GM20000 (cell line): ENCODE measurements at regions not wholly inside any gene's neighbourhood (a gene's known extent, or its start where the extent isn't known, plus 50 kb on each side); places are given as distances from the start of the nearest gene placed in this dataset.

ENCODE experiments used
- DNase-seq: peaks from one replicate; pipeline ENCODE4 v3.0.0; 2012; ENCODE audit warnings: low spot score
- TF ChIP-seq, protein P1 (sequence below): IDR thresholded peaks from 2 replicates; pipeline ENCODE4 v1.5.1; 2012; ENCODE audit warnings: mild to moderate bottlenecking, control low read depth; ENCODE audit errors: extremely low read depth, missing control alignments

GRCh38 chr12:59046763-59047534 is 126.6 kb upstream of the LRIG3 start:
- TF ChIP-seq, protein P1, sequence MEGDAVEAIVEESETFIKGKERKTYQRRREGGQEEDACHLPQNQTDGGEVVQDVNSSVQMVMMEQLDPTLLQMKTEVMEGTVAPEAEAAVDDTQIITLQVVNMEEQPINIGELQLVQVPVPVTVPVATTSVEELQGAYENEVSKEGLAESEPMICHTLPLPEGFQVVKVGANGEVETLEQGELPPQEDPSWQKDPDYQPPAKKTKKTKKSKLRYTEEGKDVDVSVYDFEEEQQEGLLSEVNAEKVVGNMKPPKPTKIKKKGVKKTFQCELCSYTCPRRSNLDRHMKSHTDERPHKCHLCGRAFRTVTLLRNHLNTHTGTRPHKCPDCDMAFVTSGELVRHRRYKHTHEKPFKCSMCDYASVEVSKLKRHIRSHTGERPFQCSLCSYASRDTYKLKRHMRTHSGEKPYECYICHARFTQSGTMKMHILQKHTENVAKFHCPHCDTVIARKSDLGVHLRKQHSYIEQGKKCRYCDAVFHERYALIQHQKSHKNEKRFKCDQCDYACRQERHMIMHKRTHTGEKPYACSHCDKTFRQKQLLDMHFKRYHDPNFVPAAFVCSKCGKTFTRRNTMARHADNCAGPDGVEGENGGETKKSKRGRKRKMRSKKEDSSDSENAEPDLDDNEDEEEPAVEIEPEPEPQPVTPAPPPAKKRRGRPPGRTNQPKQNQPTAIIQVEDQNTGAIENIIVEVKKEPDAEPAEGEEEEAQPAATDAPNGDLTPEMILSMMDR, result no peak
- no peak for DNase-seq

DNA sequence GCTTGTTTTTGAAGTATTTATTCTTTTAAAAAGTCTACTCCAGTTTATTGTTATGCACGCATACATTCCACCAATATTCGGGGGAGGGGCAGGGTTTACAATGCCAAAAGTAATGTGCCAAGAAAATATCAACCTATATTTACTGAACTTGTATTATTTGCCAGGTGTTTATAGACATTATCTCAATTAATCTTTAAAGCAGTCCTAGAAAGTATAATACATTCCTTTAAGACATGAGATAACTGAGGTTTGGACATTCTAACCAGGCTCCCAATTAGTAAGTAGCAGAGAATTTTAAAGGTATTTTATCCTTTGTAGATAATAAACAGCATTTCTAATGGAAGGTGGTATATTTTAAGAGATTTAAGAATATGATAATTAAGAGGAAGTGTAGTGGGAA is 124.5 kb upstream of the LRIG3 start:
- TF ChIP-seq, protein P1, result no peak
- no peak for DNase-seq

DNA sequence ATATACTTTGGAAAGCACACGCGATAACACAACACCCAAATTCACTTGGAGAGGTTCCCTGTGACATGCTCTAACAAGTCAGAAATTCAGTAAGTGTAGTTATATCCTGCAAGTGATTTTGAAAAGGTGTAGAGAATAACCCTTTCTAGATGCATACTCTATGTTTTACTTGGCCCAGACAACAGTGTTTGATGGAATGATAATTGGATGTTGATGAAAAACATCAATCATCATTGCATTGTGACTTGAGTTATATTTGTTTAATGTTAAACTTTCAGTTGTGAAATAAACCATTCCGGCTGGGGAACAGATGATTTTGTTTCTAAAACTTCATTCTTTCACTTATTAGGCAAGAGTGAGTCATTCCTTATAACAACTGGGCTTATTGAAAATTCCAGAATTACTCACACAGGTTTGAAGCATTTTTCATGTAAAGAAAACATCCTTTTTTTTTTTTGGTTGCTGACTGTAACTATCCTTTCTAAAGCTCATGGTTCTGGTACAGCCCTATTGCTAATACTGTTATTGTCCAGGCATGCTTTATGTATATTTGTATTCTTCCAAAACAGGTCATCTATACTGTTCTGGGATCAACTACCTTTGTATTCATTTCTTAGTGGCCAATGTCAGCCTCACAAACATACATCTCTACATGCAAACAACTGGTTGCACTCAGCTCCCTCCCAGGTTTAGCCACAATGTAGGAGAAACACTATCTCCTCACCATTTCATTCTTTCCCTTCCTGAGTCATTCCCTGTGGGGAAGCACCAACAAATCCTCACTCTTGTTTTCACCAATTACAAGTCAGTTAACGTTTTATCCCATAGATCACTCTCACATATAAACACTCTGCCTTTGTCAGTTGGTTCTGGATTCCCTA is 121.2 kb upstream of the LRIG3 start:
- DNase-seq, result no peak

DNA sequence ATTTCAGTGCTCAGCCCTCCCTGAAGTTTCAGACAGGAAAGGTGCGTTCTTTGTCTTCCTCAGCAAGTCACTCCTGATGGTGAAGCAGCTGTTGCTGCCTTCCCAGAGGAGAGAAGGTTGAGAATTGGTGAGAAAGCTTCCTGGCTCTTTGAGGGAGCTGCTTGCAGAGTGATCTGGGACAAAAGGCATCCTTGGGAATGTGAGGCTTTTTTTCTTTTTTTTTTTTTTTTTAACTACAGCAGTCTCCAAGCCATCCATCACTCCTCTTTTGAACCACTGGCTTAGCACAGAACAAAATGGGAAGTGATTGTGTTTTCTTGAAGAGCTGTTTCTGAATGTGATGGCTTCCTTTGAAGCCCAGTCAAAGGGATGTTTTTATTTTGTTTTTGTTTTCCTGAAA is 120.4 kb upstream of the LRIG3 start:
- TF ChIP-seq, protein P1, result no peak
- DNase-seq, result no peak

More for the DNA sequence above, 121.2 kb upstream of the LRIG3 start:
- TF ChIP-seq, protein P1, result no peak

DNA sequence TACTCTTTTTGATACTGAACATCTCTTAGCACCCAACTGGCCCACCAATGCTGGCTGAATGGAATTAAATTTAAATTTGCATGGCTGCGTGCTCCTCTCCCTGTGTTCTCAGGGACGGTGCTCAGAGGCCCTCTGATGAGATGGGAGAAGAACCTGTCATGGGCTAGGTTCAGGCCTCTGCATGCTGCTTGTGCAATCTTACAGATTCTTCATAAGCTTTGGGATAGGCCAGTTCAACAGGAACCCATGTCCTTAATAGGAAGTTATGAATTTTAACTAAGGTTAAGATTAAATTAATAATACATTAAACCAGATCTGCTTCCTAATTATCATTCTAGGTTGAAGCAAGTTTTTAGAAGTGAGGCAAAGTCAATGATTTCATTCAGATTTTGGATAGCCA is 119.7 kb upstream of the LRIG3 start:
- no peak for DNase-seq
- TF ChIP-seq, protein P1, result no peak

- no peak for DNase-seq
- TF ChIP-seq, protein P1, result no peak
Measured at GRCh38 chr12:59039005-59039404, 118.7 kb upstream of the LRIG3 start.
